ENCODE measurements at regions not wholly inside any gene's neighbourhood (a gene's known extent, or its start where the extent isn't known, plus 50 kb on each side); places are given as distances from the start of the nearest gene placed in this dataset.
"Not testable (repeated sequence)": the region's sequence is repeated elsewhere in the genome, so short reads cannot be mapped to it uniquely, and the experiment has no call there.

DNA sequence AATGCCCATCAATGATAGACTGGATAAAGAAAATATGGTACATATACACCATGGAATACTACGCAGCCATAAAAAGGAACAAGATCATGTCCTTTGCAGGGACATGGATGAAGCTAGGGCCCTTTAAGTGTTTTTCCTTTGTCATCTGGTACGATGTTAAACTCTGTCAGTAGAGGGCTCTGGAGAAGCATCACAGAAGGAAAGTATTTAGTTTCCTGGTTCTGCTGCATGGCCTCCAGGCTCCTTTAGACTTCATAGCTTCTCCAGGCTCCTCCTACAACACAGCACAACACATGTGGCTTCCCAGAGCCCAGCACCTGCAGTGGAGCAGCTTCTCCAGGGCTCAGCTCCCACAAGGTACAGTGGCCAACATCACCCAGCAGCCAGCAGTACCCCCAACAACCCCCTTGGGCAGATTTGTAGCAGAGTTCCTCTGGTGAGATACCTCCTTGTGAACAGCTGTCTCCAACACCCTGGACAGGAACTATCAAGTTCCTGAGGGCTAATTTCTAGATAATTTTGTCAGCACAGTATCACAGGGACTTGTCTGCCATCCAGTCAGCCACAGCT lies 63.4 kb downstream of the KCTD12 start:
- Histone ChIP-seq H3K4me3 (no peak overlapping the region), H3K27ac (no peak overlapping the region), H3K9me3 (no peaks in the 10 kb centered on the region), H3K27me3 (no peaks in the 10 kb centered on the region), H3K36me3 (no peaks in the 10 kb centered on the region), H3K4me1 (no peaks in the 10 kb centered on the region)
- DNase-seq (no peak), ATAC-seq (peak in 3 of 4 donors; percentile 64 to 81 (median 77)), FAIRE-seq (no peak)
- intact Hi-C loops (cut with DNase I), result no loop called here
- TF ChIP-seq, protein P1, sequence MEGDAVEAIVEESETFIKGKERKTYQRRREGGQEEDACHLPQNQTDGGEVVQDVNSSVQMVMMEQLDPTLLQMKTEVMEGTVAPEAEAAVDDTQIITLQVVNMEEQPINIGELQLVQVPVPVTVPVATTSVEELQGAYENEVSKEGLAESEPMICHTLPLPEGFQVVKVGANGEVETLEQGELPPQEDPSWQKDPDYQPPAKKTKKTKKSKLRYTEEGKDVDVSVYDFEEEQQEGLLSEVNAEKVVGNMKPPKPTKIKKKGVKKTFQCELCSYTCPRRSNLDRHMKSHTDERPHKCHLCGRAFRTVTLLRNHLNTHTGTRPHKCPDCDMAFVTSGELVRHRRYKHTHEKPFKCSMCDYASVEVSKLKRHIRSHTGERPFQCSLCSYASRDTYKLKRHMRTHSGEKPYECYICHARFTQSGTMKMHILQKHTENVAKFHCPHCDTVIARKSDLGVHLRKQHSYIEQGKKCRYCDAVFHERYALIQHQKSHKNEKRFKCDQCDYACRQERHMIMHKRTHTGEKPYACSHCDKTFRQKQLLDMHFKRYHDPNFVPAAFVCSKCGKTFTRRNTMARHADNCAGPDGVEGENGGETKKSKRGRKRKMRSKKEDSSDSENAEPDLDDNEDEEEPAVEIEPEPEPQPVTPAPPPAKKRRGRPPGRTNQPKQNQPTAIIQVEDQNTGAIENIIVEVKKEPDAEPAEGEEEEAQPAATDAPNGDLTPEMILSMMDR (IDR thresholded peaks at IDR 0.05), result no peak
- WGBS, 2 donors, result 50 to 53% methylated on average over 2 of the region's 2 CpGs

DNA sequence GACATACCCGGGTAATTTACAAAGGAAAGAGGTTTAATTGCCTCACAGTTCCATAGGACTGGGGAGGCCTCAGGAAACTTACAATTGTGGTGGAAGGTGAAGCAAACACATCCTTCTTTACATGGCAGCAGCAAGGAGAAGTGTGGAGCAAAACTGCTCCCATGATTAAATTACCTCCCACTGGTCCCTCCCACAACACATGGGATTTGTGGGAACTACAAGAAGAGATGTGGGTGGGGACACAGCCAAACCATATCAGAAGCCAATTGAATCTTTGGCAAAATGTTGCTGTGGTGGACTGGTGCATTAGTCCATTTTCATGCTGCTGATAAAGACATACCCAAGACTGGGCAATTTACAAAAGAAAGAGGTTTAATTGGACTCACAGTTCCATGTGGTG lies 65.0 kb downstream of the KCTD12 start:
- FAIRE-seq; ATAC-seq; H3K36me3 ChIP-seq; H3K4me3 ChIP-seq; H3K4me1 ChIP-seq; intact Hi-C loops (cut with DNase I); H3K27ac ChIP-seq; DNase-seq; H3K27me3 ChIP-seq; H3K9me3 ChIP-seq: not testable (repeated sequence)
- WGBS, 2 donors, result 61 to 64% methylated on average over 1 of the region's 1 CpG

DNA sequence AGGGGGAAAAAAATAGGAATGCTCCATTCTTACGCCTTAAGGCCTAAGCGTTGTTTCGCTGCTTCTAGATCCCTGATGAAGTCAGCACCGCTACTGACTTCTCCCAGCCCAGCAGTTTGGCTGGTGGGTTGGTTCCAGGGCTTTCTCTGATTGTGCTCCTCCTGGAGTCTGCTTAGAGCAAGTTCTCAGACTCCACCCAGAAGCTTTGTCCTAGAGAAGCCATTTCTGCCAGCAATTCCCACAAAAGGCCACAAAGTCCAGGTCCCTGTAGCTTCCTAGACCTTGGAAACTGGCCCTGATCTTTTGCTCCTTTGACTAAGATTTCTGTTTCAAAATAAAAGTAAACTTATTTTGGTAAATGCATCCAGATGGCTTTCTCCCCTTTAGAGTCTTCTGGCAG lies 65.4 kb downstream of the KCTD12 start:
- Histone ChIP-seq H3K4me3 (no peak overlapping the region), H3K27me3 (no peaks in the 10 kb centered on the region), H3K9me3 (no peaks in the 10 kb centered on the region), H3K36me3 (no peaks in the 10 kb centered on the region), H3K4me1 (no peaks in the 10 kb centered on the region), H3K27ac (no peak overlapping the region)
- TF ChIP-seq, protein P1 (IDR thresholded peaks at IDR 0.05), result no peak
- 90 to 97% methylated on average over 4 of the region's 4 CpGs for WGBS, 2 donors
- no peak for FAIRE-seq
- DNase-seq, result peak in 2 of 6 donors; percentile 13 to 24
- intact Hi-C loops (cut with DNase I), result no loop called here
- peak in 3 of 4 donors; percentile 50 to 67 (median 64) for ATAC-seq

DNA sequence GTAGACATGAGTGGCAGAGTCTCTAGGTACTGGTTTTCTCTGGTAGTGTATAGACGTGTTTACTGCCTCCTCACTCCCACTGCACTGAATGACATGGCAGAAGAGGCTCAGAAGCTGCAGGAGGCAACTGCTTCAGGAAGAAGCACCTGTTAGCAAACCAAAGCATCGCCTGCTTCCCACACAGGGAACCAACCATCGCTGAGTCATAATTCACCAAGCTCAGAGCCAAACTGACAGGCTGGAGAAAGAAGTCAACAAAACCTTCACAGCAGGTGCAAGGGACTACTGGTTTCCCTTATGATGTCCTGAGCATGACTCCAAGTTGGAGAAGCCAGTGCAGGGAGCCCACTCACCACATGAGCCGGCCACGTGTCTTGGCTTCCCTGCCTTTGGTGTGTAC lies 69.8 kb downstream of the KCTD12 start:
- H3K4me3 ChIP-seq, result no peak overlapping the region
- DNase-seq (no peak), FAIRE-seq (no peak), ATAC-seq (peak in 1 of 4 donors; percentile 31)
- intact Hi-C loops (cut with DNase I), result no loop called here
- H3K36me3 ChIP-seq, result no peaks in the 10 kb centered on the region
- no peaks in the 10 kb centered on the region for H3K4me1 ChIP-seq
- H3K27ac ChIP-seq, result no peak overlapping the region
- H3K27me3 ChIP-seq, result no peaks in the 10 kb centered on the region
- H3K9me3 ChIP-seq, result no peaks in the 10 kb centered on the region
- WGBS, 2 donors, result 37 to 41% methylated on average over 5 of the region's 5 CpGs
- TF ChIP-seq, protein P1 (IDR thresholded peaks at IDR 0.05), result no peak

DNA sequence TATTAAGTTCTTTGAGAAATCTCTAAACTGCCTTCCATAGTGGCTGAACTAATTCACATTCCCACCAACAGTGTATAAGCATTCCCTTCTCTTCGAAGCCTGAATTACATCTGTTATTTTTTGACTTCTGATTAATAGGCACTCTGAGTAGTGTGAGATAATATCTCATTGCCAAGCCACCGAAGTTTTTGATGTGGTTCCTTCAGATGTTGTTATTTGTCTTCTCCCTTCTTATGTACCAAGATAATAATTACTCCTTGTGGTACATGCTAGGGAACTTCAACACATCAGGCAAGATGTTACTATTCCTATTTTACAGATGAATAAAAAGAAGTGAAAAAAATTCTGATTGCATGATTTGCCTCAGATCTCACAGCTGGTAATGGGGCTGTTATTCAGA lies 70.9 kb downstream of the KCTD12 start:
- no peak for FAIRE-seq
- H3K27ac ChIP-seq, result no peak overlapping the region
- intact Hi-C loops (cut with DNase I), result no loop called here
- H3K4me1 ChIP-seq, result no peaks in the 10 kb centered on the region
- TF ChIP-seq, protein P1 (IDR thresholded peaks at IDR 0.05), result no peak
- no peaks in the 10 kb centered on the region for H3K36me3 ChIP-seq
- no peak for ATAC-seq
- no peak for DNase-seq
- no peaks in the 10 kb centered on the region for H3K27me3 ChIP-seq
- H3K4me3 ChIP-seq, result no peak overlapping the region
- 51% methylated on average over 2 of the region's 2 CpGs for WGBS, 2 donors
- no peaks in the 10 kb centered on the region for H3K9me3 ChIP-seq
